ENCODE measurements at regions not wholly inside any gene's neighbourhood (a gene's known extent, or its start where the extent isn't known, plus 50 kb on each side); places are given as distances from the start of the nearest gene placed in this dataset.
A peak's percentile ranks its signal among the peaks of the same experiment; 100 is the strongest.

DNA sequence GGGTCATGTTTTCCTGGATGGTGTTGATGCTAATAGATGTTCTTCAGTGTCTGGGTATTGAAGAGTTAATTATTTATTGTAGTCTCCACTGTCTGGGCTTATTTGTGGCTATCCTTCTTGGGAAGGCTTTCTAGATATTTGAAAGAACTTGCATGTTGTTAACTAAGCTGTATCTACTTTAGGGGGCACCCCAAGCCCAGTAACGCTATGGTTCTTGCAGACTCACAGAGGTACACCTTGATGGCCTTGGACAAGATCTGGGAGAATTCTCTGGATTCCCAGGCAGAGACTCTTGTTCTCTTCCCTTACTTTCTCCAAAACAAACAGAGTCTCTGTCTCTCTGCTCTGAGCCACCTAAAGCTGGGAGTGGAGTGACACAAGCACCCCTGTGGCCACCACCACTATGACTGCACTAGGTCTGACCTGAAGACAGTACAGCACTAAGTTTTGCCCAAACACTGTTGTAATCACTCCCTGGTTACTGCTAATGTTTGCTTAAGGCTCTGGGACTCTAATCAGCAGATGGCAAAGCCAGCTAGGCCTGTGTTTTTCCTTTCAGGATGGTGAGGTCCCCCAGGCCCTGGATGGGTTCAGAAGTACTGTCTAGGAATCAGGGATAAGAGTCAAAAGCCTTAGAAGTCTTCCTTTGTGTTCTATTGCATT is 76.5 kb upstream of the C1orf21 start:
- TF ChIP-seq, protein P1, sequence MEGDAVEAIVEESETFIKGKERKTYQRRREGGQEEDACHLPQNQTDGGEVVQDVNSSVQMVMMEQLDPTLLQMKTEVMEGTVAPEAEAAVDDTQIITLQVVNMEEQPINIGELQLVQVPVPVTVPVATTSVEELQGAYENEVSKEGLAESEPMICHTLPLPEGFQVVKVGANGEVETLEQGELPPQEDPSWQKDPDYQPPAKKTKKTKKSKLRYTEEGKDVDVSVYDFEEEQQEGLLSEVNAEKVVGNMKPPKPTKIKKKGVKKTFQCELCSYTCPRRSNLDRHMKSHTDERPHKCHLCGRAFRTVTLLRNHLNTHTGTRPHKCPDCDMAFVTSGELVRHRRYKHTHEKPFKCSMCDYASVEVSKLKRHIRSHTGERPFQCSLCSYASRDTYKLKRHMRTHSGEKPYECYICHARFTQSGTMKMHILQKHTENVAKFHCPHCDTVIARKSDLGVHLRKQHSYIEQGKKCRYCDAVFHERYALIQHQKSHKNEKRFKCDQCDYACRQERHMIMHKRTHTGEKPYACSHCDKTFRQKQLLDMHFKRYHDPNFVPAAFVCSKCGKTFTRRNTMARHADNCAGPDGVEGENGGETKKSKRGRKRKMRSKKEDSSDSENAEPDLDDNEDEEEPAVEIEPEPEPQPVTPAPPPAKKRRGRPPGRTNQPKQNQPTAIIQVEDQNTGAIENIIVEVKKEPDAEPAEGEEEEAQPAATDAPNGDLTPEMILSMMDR (IDR thresholded peaks at IDR 0.05; ENCODE audit: insufficient read depth, low read length, missing control alignments) = no peak
- ChIA-PET POLR2A (no interaction called here), CTCF (no interaction called here)
- no peak for DNase-seq (ENCODE audit: low read depth, low spot score)
- no peak overlapping the region for H3K4me3 ChIP-seq (ENCODE audit: low read depth, low read length)

DNA sequence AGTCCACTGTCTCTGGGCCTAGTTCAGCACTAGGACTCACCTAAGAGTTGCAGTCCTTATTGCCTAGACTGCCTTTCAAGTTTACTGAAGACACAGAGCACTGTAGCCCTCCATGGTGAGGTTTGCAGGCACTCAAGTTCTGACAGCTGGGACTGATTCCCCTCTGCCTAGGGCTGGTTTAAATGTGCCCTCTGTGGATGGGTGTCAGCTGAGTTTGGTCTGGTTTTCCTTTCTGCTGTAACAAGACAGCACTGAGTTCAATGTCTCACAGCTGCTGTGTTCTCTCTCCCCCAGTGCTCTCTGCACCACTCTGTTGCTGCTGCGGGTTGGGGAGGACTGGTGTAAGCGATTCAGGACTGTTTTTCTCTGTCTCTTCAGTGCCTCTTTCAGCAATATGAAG is 75.2 kb upstream of the C1orf21 start:
- CTCF ChIA-PET = no interaction called here

DNA sequence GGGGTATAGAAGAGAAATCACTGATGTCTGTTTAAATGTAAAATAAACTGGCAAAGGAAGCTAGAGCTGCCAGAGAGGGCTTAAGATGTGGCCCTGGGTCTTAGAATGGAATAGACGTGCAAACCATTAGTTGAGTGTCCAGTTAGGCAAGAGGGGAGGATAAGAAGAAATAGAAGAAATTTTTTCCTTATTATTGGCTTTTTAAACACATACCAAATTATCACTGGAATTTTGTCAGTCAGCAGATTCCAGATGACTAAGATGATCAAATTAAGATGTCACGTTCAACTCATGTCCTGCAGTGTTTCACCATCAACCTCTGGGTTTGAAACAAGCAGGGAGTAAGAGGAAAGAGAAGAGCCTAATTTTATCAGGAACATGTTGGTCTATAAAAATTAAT is 71.6 kb upstream of the C1orf21 start:
- no peak overlapping the region for H3K4me3 ChIP-seq (ENCODE audit: low read depth, low read length)
- DNase-seq (ENCODE audit: low read depth, low spot score) = peak; percentile 23
- CTCF ChIA-PET = no interaction called here
- POLR2A ChIA-PET = no interaction called here
- TF ChIP-seq, protein P1 (IDR thresholded peaks at IDR 0.05; ENCODE audit: insufficient read depth, low read length, missing control alignments) = no peak

More for the DNA sequence above, 75.2 kb upstream of the C1orf21 start:
- H3K4me3 ChIP-seq (ENCODE audit: low read depth, low read length) = no peak overlapping the region
- TF ChIP-seq, protein P1 (IDR thresholded peaks at IDR 0.05; ENCODE audit: insufficient read depth, low read length, missing control alignments) = no peak
- POLR2A ChIA-PET = no interaction called here
- no peak for DNase-seq (ENCODE audit: low read depth, low spot score)

DNA sequence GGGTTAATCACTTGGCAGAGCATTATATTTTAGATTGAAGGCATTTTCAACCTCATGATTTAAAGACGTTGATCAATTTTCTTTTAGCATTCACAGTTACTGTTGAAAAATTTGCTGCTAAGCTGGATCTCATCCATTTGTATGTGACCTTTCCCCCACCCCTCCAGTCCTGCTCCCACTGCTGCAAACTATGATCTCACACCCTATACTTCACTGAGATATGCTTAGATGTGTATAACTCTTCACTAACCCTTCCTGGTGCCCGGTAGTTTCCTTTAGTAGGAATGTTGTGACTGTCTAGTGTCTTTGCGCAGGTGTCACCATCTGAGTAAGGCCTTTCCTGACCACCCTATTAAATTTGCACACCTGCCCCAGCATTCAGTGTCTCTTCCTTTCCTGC is 67.0 kb upstream of the C1orf21 start:
- H3K4me3 ChIP-seq (ENCODE audit: low read depth, low read length) = no peak overlapping the region
- no peak for DNase-seq (ENCODE audit: low read depth, low spot score)
- POLR2A ChIA-PET = interaction anchor here (0.5 kb wide), 1 partner anchor 349 kb away, joined by 3 read pairs; no protein-coding TSS in a partner anchor
- TF ChIP-seq, protein P1 (IDR thresholded peaks at IDR 0.05; ENCODE audit: insufficient read depth, low read length, missing control alignments) = no peak
- CTCF ChIA-PET = no interaction called here

DNA sequence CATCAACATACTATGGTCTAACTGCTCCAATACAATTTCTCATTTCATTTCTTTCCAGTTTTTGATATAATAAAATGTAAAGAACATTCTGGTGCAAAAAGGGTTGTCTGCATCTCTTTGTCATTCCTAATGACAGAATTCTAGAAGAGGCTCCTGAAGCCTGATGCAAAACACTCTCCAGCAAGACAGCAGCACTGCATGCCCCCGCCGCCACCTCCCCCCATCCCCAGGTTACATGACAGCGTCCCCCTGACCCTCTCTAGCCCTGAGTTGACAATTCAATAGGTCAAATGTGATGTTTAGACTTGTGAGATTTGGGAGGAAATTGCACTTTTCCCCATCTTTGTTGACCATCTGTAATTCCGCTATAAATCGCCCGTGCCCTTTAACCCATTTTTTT is 64.6 kb upstream of the C1orf21 start:
- DNase-seq (ENCODE audit: low read depth, low spot score) = no peak
- ChIA-PET CTCF (no interaction called here), POLR2A (no interaction called here)
- TF ChIP-seq, protein P1 (IDR thresholded peaks at IDR 0.05; ENCODE audit: insufficient read depth, low read length, missing control alignments) = no peak
- no peak overlapping the region for H3K4me3 ChIP-seq (ENCODE audit: low read depth, low read length)

DNA sequence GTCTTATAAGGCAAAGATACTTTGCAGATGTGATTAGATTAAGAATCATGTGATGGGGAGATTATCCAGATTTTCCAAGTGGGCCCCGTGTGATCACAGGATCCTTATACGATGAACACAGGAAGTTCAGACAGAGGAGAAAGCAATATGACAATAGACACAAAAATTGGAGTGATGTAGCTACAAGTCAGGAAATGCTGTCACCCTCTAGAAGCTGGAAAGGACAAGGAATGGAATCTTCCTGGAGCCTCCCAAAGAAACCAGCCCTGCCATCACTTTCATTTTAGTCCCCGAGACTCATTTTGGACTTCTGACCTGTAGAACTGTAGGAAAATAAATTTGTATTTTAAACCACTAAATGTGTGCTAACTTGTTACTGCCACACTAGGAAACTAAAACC is 61.9 kb upstream of the C1orf21 start:
- TF ChIP-seq, protein P1 (IDR thresholded peaks at IDR 0.05; ENCODE audit: insufficient read depth, low read length, missing control alignments) = no peak
- no peak overlapping the region for H3K4me3 ChIP-seq (ENCODE audit: low read depth, low read length)
- DNase-seq (ENCODE audit: low read depth, low spot score) = no peak
- POLR2A ChIA-PET = no interaction called here
- CTCF ChIA-PET = no interaction called here
